Stimulated activated CD4-positive, alpha-beta T cell treated with anti-CD3 and anti-CD28 coated beads, Interleukin-1b, Interleukin-23, amount 100 ng/mL, for 24 hours (primary cell): ENCODE measurements at regions not wholly inside any gene's neighbourhood (a gene's known extent, or its start where the extent isn't known, plus 50 kb on each side); places are given as distances from the start of the nearest gene placed in this dataset.

Experiments
- DNase-seq, 4 experiments: peaks; one replicate each; pipeline ENCODE4 v3.0.0-alpha.2; 2020; ENCODE audit warnings: low read depth in 4 of 4, low spot score in 1 of 4

- DNase-seq: no peak
Measured at GRCh38 chr4:176971576-176972115, 178.9 kb upstream of the VEGFC start.

GRCh38 chr4:176979416-176979815 lies 186.7 kb upstream of the VEGFC start:
- no peak for DNase-seq

- DNase-seq: no peak
Measured at GRCh38 chr4:176981074-176981473, 188.4 kb upstream of the VEGFC start.

- DNase-seq: no peak
Measured at GRCh38 chr4:176981551-176981950, 188.8 kb upstream of the VEGFC start.

GRCh38 chr4:176988226-176988625 lies 195.5 kb upstream of the VEGFC start:
- no peak for DNase-seq

GRCh38 chr4:176989186-176989585 lies 196.5 kb upstream of the VEGFC start:
- no peak for DNase-seq

GRCh38 chr4:176999935-177000543 lies 207.3 kb upstream of the VEGFC start:
- DNase-seq: no peak

GRCh38 chr4:177001271-177002175 lies 208.8 kb upstream of the VEGFC start:
- DNase-seq: no peak

- no peak for DNase-seq
Measured at GRCh38 chr4:177005674-177006230, 213.0 kb upstream of the VEGFC start.

- DNase-seq: no peak
Measured at GRCh38 chr4:177006331-177006730, 213.6 kb upstream of the VEGFC start.

- DNase-seq: no peak
Measured at GRCh38 chr4:177008071-177008835, 215.5 kb upstream of the VEGFC start.

- DNase-seq: no peak
Measured at GRCh38 chr4:177008836-177009501, 216.2 kb upstream of the VEGFC start.

- no peak for DNase-seq
Measured at GRCh38 chr4:177010418-177010817, 217.7 kb upstream of the VEGFC start.

GRCh38 chr4:177012918-177013545 lies 220.3 kb upstream of the VEGFC start:
- DNase-seq: no peak

- DNase-seq: no peak
Measured at GRCh38 chr4:177016541-177017141, 223.9 kb upstream of the VEGFC start.

GRCh38 chr4:177023951-177024350 lies 231.2 kb upstream of the VEGFC start:
- no peak for DNase-seq

GRCh38 chr4:177032341-177032740 lies 239.6 kb upstream of the VEGFC start:
- DNase-seq: no peak

- no peak for DNase-seq
Measured at GRCh38 chr4:177033135-177033534, 240.4 kb upstream of the VEGFC start.

GRCh38 chr4:177033632-177034031 lies 240.9 kb upstream of the VEGFC start:
- no peak for DNase-seq

- no peak for DNase-seq
Measured at GRCh38 chr4:177041356-177041755, 248.6 kb upstream of the VEGFC start.
